ENCODE measurements at regions not wholly inside any gene's neighbourhood (a gene's known extent, or its start where the extent isn't known, plus 50 kb on each side); places are given as distances from the start of the nearest gene placed in this dataset.
"Not testable (repeated sequence)": the region's sequence is repeated elsewhere in the genome, so short reads cannot be mapped to it uniquely, and the experiment has no call there.

GRCh38 chr1:221509575-221510355 is 232.1 kb downstream of the DUSP10 start:
- H3K4me3 ChIP-seq (ENCODE audit: low read length): no peak overlapping the region
- no peak for DNase-seq (ENCODE audit: low read depth, low spot score)

GRCh38 chr1:221510793-221511503 is 230.9 kb downstream of the DUSP10 start:
- no peak for DNase-seq (ENCODE audit: low read depth, low spot score)
- H3K4me3 ChIP-seq (ENCODE audit: low read length): no peak overlapping the region

- no peak overlapping the region for H3K4me3 ChIP-seq (ENCODE audit: low read length)
- DNase-seq (ENCODE audit: low read depth, low spot score): no peak
Observed at GRCh38 chr1:221511797-221512196, 230.1 kb downstream of the DUSP10 start.

GRCh38 chr1:221514806-221515205 is 227.1 kb downstream of the DUSP10 start:
- DNase-seq (ENCODE audit: low read depth, low spot score): no peak
- H3K4me3 ChIP-seq (ENCODE audit: low read length): no peak overlapping the region

- no peak overlapping the region for H3K4me3 ChIP-seq (ENCODE audit: low read length)
- DNase-seq (ENCODE audit: low read depth, low spot score): no peak
Observed at GRCh38 chr1:221515496-221515895, 226.4 kb downstream of the DUSP10 start.

- no peak for DNase-seq (ENCODE audit: low read depth, low spot score)
- H3K4me3 ChIP-seq (ENCODE audit: low read length): no peak overlapping the region
Observed at GRCh38 chr1:221517961-221518360, 223.9 kb downstream of the DUSP10 start.

GRCh38 chr1:221520250-221520649 is 221.6 kb downstream of the DUSP10 start:
- no peak for DNase-seq (ENCODE audit: low read depth, low spot score)

GRCh38 chr1:221521686-221522085 is 220.2 kb downstream of the DUSP10 start:
- no peak for DNase-seq (ENCODE audit: low read depth, low spot score)
- no peak overlapping the region for H3K4me3 ChIP-seq (ENCODE audit: low read length)

More at GRCh38 chr1:221520250-221520649, 221.6 kb downstream of the DUSP10 start:
- H3K4me3 ChIP-seq (ENCODE audit: low read length): no peak overlapping the region

- no peak for DNase-seq (ENCODE audit: low read depth, low spot score)
- no peak overlapping the region for H3K4me3 ChIP-seq (ENCODE audit: low read length)
Observed at GRCh38 chr1:221522529-221522940, 219.4 kb downstream of the DUSP10 start.

GRCh38 chr1:221525749-221526148 is 216.1 kb downstream of the DUSP10 start:
- DNase-seq (ENCODE audit: low read depth, low spot score): no peak
- no peak overlapping the region for H3K4me3 ChIP-seq (ENCODE audit: low read length)

GRCh38 chr1:221527302-221527701 is 214.6 kb downstream of the DUSP10 start:
- no peak for DNase-seq (ENCODE audit: low read depth, low spot score)
- H3K4me3 ChIP-seq (ENCODE audit: low read length): no peak overlapping the region

- no peak overlapping the region for H3K4me3 ChIP-seq (ENCODE audit: low read length)
- DNase-seq (ENCODE audit: low read depth, low spot score): no peak
Observed at GRCh38 chr1:221527886-221528624, 213.8 kb downstream of the DUSP10 start.

GRCh38 chr1:221530159-221530558 is 211.7 kb downstream of the DUSP10 start:
- not testable (repeated sequence) for H3K4me3 ChIP-seq (ENCODE audit: low read length); DNase-seq (ENCODE audit: low read depth, low spot score)

- no peak overlapping the region for H3K4me3 ChIP-seq (ENCODE audit: low read length)
- DNase-seq (ENCODE audit: low read depth, low spot score): no peak
Observed at GRCh38 chr1:221530791-221531190, 211.1 kb downstream of the DUSP10 start.

GRCh38 chr1:221532071-221532773 is 209.7 kb downstream of the DUSP10 start:
- no peak overlapping the region for H3K4me3 ChIP-seq (ENCODE audit: low read length)
- DNase-seq (ENCODE audit: low read depth, low spot score): no peak

- DNase-seq (ENCODE audit: low read depth, low spot score): no peak
Observed at GRCh38 chr1:221541296-221541695, 200.6 kb downstream of the DUSP10 start.

GRCh38 chr1:221543529-221544120 is 198.3 kb downstream of the DUSP10 start:
- DNase-seq (ENCODE audit: low read depth, low spot score): peak; percentile 11
- no peak overlapping the region for H3K4me3 ChIP-seq (ENCODE audit: low read length)

More at GRCh38 chr1:221541296-221541695, 200.6 kb downstream of the DUSP10 start:
- no peak overlapping the region for H3K4me3 ChIP-seq (ENCODE audit: low read length)

GRCh38 chr1:221548942-221549341 is 192.9 kb downstream of the DUSP10 start:
- no peak overlapping the region for H3K4me3 ChIP-seq (ENCODE audit: low read length)
- DNase-seq (ENCODE audit: low read depth, low spot score): no peak

GRCh38 chr1:221549815-221550214 is 192.1 kb downstream of the DUSP10 start:
- no peak overlapping the region for H3K4me3 ChIP-seq (ENCODE audit: low read length)
- DNase-seq (ENCODE audit: low read depth, low spot score): no peak
